ENCODE measurements at regions not wholly inside any gene's neighbourhood (a gene's known extent, or its start where the extent isn't known, plus 50 kb on each side); places are given as distances from the start of the nearest gene placed in this dataset.
"Not testable (repeated sequence)": the region's sequence is repeated elsewhere in the genome, so short reads cannot be mapped to it uniquely, and the experiment has no call there.

GRCh38 chr7:113622796-113623195 lies 296.0 kb downstream of the PPP1R3A start:
- intact Hi-C loops (cut with DNase I; ENCODE audit: low total_unique reads): no loop called here
- no peak for DNase-seq
- Histone ChIP-seq H3K36me3 (no peaks in the 10 kb centered on the region), H3K9me3 (peaks cover 0 to 2% of the 10 kb centered on the region in 2 donors), H3K27ac (no peak overlapping the region), H3K27me3 (no peaks in the 10 kb centered on the region), H3K4me3 (no peak overlapping the region), H3K4me1 (no peaks in the 10 kb centered on the region)
- TF ChIP-seq, protein P1, sequence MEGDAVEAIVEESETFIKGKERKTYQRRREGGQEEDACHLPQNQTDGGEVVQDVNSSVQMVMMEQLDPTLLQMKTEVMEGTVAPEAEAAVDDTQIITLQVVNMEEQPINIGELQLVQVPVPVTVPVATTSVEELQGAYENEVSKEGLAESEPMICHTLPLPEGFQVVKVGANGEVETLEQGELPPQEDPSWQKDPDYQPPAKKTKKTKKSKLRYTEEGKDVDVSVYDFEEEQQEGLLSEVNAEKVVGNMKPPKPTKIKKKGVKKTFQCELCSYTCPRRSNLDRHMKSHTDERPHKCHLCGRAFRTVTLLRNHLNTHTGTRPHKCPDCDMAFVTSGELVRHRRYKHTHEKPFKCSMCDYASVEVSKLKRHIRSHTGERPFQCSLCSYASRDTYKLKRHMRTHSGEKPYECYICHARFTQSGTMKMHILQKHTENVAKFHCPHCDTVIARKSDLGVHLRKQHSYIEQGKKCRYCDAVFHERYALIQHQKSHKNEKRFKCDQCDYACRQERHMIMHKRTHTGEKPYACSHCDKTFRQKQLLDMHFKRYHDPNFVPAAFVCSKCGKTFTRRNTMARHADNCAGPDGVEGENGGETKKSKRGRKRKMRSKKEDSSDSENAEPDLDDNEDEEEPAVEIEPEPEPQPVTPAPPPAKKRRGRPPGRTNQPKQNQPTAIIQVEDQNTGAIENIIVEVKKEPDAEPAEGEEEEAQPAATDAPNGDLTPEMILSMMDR (IDR thresholded peaks at IDR 0.05): no peak
- no peak for TF ChIP-seq POLR2A (IDR thresholded peaks at IDR 0.05)

- no peaks in the 10 kb centered on the region for H3K27me3 ChIP-seq
- no peaks in the 10 kb centered on the region for H3K9me3 ChIP-seq
- no peaks in the 10 kb centered on the region for H3K4me1 ChIP-seq
- intact Hi-C loops (cut with DNase I; ENCODE audit: low total_unique reads): no loop called here
- H3K36me3 ChIP-seq: no peaks in the 10 kb centered on the region
- no peak overlapping the region for H3K27ac ChIP-seq
- TF ChIP-seq, protein P1 (IDR thresholded peaks at IDR 0.05): no peak
- TF ChIP-seq POLR2A (IDR thresholded peaks at IDR 0.05): no peak
- no peak for DNase-seq
- no peak overlapping the region for H3K4me3 ChIP-seq
These were observed 308.2 kb downstream of the PPP1R3A start for GRCh38 chr7:113610572-113610971.

GRCh38 chr7:113608782-113609181 lies 310.0 kb downstream of the PPP1R3A start:
- intact Hi-C loops (cut with DNase I; ENCODE audit: low total_unique reads): no loop called here
- DNase-seq: no peak
- H3K4me1 ChIP-seq: no peaks in the 10 kb centered on the region
- no peak overlapping the region for H3K4me3 ChIP-seq
- no peaks in the 10 kb centered on the region for H3K9me3 ChIP-seq
- no peak overlapping the region for H3K27ac ChIP-seq
- H3K27me3 ChIP-seq: no peaks in the 10 kb centered on the region
- H3K36me3 ChIP-seq: no peaks in the 10 kb centered on the region
- no peak for TF ChIP-seq POLR2A (IDR thresholded peaks at IDR 0.05)
- TF ChIP-seq, protein P1 (IDR thresholded peaks at IDR 0.05): no peak

DNA sequence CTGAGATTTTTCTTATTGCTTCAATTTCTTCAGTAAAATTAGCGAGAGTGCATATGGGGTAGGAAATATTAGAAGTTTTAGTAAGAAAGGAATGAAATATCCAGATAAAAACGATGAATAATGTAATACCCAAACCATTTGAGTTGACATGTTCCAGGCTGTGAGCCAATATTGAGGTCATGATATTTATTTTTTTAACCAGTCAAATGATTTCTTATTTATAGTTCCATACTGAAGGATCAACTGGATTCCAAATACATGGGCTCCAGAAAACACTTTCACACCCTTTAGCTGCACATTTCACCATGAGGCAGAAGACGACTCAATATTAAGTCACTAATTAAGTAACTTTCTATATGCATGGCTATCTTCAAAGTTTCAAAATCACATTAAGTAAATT lies 312.5 kb downstream of the PPP1R3A start:
- Histone ChIP-seq H3K4me1 (no peaks in the 10 kb centered on the region), H3K4me3 (no peak overlapping the region), H3K27ac (no peak overlapping the region), H3K9me3 (no peaks in the 10 kb centered on the region), H3K36me3 (no peaks in the 10 kb centered on the region), H3K27me3 (no peaks in the 10 kb centered on the region)
- DNase-seq: no peak
- intact Hi-C loops (cut with DNase I; ENCODE audit: low total_unique reads): no loop called here
- no peak for TF ChIP-seq POLR2A (IDR thresholded peaks at IDR 0.05)
- TF ChIP-seq, protein P1 (IDR thresholded peaks at IDR 0.05): no peak

DNA sequence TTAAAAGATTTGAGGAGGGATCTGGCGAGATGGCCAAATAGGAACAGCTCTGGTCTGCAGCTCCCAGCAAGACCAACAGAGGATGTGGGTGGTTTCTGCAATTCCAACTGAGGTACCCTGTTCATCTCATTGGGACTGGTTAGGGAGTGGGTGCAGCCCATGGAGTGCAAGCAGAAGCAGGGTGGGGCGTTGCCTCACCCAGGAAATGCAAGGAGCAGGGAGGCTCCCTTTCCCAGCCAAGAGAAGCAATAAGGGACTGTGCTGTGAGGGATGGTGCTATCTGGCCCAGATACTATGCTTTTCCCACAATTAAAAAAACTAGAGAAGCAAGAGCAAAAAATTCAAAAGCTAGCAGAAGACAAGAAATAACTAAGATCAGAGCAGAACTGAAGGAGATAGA lies 318.4 kb downstream of the PPP1R3A start:
- H3K27ac ChIP-seq; intact Hi-C loops (cut with DNase I; ENCODE audit: low total_unique reads); H3K36me3 ChIP-seq; H3K4me3 ChIP-seq; H3K27me3 ChIP-seq; H3K4me1 ChIP-seq; DNase-seq; H3K9me3 ChIP-seq: not testable (repeated sequence)

- H3K4me3 ChIP-seq; H3K27me3 ChIP-seq; H3K9me3 ChIP-seq; intact Hi-C loops (cut with DNase I; ENCODE audit: low total_unique reads); H3K36me3 ChIP-seq; H3K27ac ChIP-seq; DNase-seq; H3K4me1 ChIP-seq: not testable (repeated sequence)
These were observed 325.4 kb downstream of the PPP1R3A start for GRCh38 chr7:113593455-113593854.

- H3K4me1 ChIP-seq; intact Hi-C loops (cut with DNase I; ENCODE audit: low total_unique reads); H3K27me3 ChIP-seq; H3K36me3 ChIP-seq; H3K27ac ChIP-seq; H3K4me3 ChIP-seq; DNase-seq; H3K9me3 ChIP-seq: not testable (repeated sequence)
These were observed 325.9 kb downstream of the PPP1R3A start for GRCh38 chr7:113592924-113593323.

Measured in uterus (tissue), 3 donors.